ENCODE measurements at regions not wholly inside any gene's neighbourhood (a gene's known extent, or its start where the extent isn't known, plus 50 kb on each side); places are given as distances from the start of the nearest gene placed in this dataset.

GRCh38 chr20:47854687-47855212, 69.5 kb upstream of the SULF2 start:
- Histone ChIP-seq H3K4me3 (ENCODE audit: low read length) (no peak overlapping the region), H3K36me3 (ENCODE audit: control insufficient read depth, insufficient read depth, low read length) (no peaks in the 10 kb centered on the region), H3K9ac (ENCODE audit: extremely low read depth, low read length, poor library complexity, severe bottlenecking) (no peak overlapping the region), H3K9me3 (ENCODE audit: control insufficient read depth, low read length) (peaks cover 10% of the 10 kb centered on the region), H3K4me1 (ENCODE audit: control insufficient read depth, insufficient read depth, low read length) (peaks cover 6% of the 10 kb centered on the region), H3K27me3 (ENCODE audit: control insufficient read depth, insufficient read depth, low read length, poor library complexity, severe bottlenecking) (peaks cover 1% of the 10 kb centered on the region), H3K27ac (ENCODE audit: low read depth, low read length) (no peak overlapping the region)
- H3K36me3 Mint-ChIP-seq (ENCODE audit: low read depth) = no peaks in the 10 kb centered on the region
- H3K4me1 Mint-ChIP-seq = peaks cover 12% of the 10 kb centered on the region
- no peak overlapping the region for H3K4me3 Mint-ChIP-seq
- peak; percentile 82 for TF ChIP-seq CTCF (conservative IDR thresholded peaks at IDR 0.05)
- no peak overlapping the region for H3K27ac Mint-ChIP-seq
- peaks cover 7% of the 10 kb centered on the region for H3K27me3 Mint-ChIP-seq (ENCODE audit: insufficient read depth)
- WGBS, 2 experiments (ENCODE audit: insufficient coverage in 1 of 2, insufficient read length in 1 of 2) = 54 to 73% methylated on average over 7 to 10 of the region's 10 CpGs
- H3K9me3 Mint-ChIP-seq = peaks cover 37% of the 10 kb centered on the region
- DNase-seq = peak; percentile 88

GRCh38 chr20:47851774-47852173, 66.5 kb upstream of the SULF2 start:
- peaks cover 5% of the 10 kb centered on the region for H3K27me3 Mint-ChIP-seq (ENCODE audit: insufficient read depth)
- Histone ChIP-seq H3K9ac (ENCODE audit: extremely low read depth, low read length, poor library complexity, severe bottlenecking) (no peak overlapping the region), H3K36me3 (ENCODE audit: control insufficient read depth, insufficient read depth, low read length) (no peaks in the 10 kb centered on the region), H3K27me3 (ENCODE audit: control insufficient read depth, insufficient read depth, low read length, poor library complexity, severe bottlenecking) (no peaks in the 10 kb centered on the region), H3K4me1 (ENCODE audit: control insufficient read depth, insufficient read depth, low read length) (peaks cover 3% of the 10 kb centered on the region), H3K27ac (ENCODE audit: low read depth, low read length) (no peak overlapping the region), H3K9me3 (ENCODE audit: control insufficient read depth, low read length) (peaks cover 10% of the 10 kb centered on the region), H3K4me3 (ENCODE audit: low read length) (no peak overlapping the region)
- DNase-seq = no peak
- TF ChIP-seq CTCF (conservative IDR thresholded peaks at IDR 0.05) = no peak
- no peaks in the 10 kb centered on the region for H3K36me3 Mint-ChIP-seq (ENCODE audit: low read depth)
- 93 to 96% methylated on average over 3 to 7 of the region's 7 CpGs for WGBS, 2 experiments (ENCODE audit: insufficient coverage in 1 of 2, insufficient read length in 1 of 2)
- no peak overlapping the region for H3K4me3 Mint-ChIP-seq
- peaks cover 7% of the 10 kb centered on the region for H3K4me1 Mint-ChIP-seq
- H3K27ac Mint-ChIP-seq = no peak overlapping the region
- peaks cover 37% of the 10 kb centered on the region for H3K9me3 Mint-ChIP-seq

GRCh38 chr20:47850146-47850545, 64.9 kb upstream of the SULF2 start:
- H3K4me1 Mint-ChIP-seq = peaks cover 13% of the 10 kb centered on the region
- Histone ChIP-seq H3K9ac (ENCODE audit: extremely low read depth, low read length, poor library complexity, severe bottlenecking) (no peak overlapping the region), H3K36me3 (ENCODE audit: control insufficient read depth, insufficient read depth, low read length) (no peaks in the 10 kb centered on the region), H3K9me3 (ENCODE audit: control insufficient read depth, low read length) (peaks cover 10% of the 10 kb centered on the region), H3K4me3 (ENCODE audit: low read length) (no peak overlapping the region), H3K27ac (ENCODE audit: low read depth, low read length) (no peak overlapping the region), H3K27me3 (ENCODE audit: control insufficient read depth, insufficient read depth, low read length, poor library complexity, severe bottlenecking) (no peaks in the 10 kb centered on the region), H3K4me1 (ENCODE audit: control insufficient read depth, insufficient read depth, low read length) (peaks cover 7% of the 10 kb centered on the region)
- peaks cover 1% of the 10 kb centered on the region for H3K27me3 Mint-ChIP-seq (ENCODE audit: insufficient read depth)
- no peak overlapping the region for H3K27ac Mint-ChIP-seq
- no peak for TF ChIP-seq CTCF (conservative IDR thresholded peaks at IDR 0.05)
- H3K4me3 Mint-ChIP-seq = no peak overlapping the region
- DNase-seq = no peak
- peaks cover 24% of the 10 kb centered on the region for H3K9me3 Mint-ChIP-seq
- WGBS, 2 experiments (ENCODE audit: insufficient coverage in 1 of 2, insufficient read length in 1 of 2) = 93 to 100% methylated on average over 2 to 5 of the region's 5 CpGs
- no peaks in the 10 kb centered on the region for H3K36me3 Mint-ChIP-seq (ENCODE audit: low read depth)
